Endothelial cell of umbilical vein (primary cell): ENCODE measurements at regions not wholly inside any gene's neighbourhood (a gene's known extent, or its start where the extent isn't known, plus 50 kb on each side); places are given as distances from the start of the nearest gene placed in this dataset.

Experiments used
- CTCF ChIP-seq, 2 donors: IDR thresholded peaks; 1 replicate in 1 of 2; 2 replicates in 1 of 2; pipeline ENCODE4 v1.5.1; 2011; ENCODE audit warnings: low read length in 2 of 2, mild to moderate bottlenecking in 2 of 2, moderate library complexity in 2 of 2, control low read depth in 1 of 2, inconsistent platforms in 1 of 2, low read depth in 1 of 2; ENCODE audit not compliant: insufficient read depth in 1 of 2; ENCODE audit errors: extremely low read depth in 1 of 2
- EZH2 ChIP-seq: IDR thresholded peaks from 2 replicates; pipeline ENCODE4 v1.6.1; 2012; ENCODE audit warnings: borderline replicate concordance, low read depth, mild to moderate bottlenecking, moderate library complexity, low read length, inconsistent platforms; ENCODE audit not compliant: severe bottlenecking

- TF ChIP-seq CTCF (IDR thresholded peaks at IDR 0.05; ENCODE audit: extremely low read depth in 1 of 2, insufficient read depth in 1 of 2, low read depth in 1 of 2, low read length in 2 of 2) (no peak), EZH2 (no peak)
Observed at GRCh38 chr5:172523146-172523745, 68.9 kb upstream of the SH3PXD2B start.
